ENCODE measurements at regions not wholly inside any gene's neighbourhood (a gene's known extent, or its start where the extent isn't known, plus 50 kb on each side); places are given as distances from the start of the nearest gene placed in this dataset.

DNA sequence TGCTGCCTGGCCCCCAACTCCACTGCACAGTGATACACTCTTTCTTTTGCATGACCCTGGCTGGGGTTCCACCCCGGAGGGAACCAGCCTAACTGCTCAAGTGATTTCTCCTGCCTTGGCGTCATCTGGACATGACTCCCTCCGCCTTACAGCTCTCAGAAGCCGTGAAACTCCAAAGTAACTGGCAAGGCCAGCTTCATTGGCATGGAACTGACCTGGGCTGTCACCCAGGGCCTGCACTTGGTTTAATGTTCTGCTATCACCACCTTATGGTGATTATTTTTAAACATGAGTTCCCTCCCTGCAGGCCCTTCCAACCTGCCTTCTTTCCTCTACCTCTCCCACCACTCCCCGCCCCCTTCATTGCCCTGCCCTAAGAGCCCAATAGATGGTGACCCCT, 139.7 kb upstream of the CDH5 start:
- TF ChIP-seq CTCF (IDR thresholded peaks at IDR 0.05) (no peak), POLR2AphosphoS5 (IDR thresholded peaks at IDR 0.05) (no peak)

Measured in suprapubic skin (tissue), 3 donors.